NCI-H1930 (cell line): ENCODE measurements at regions not wholly inside any gene's neighbourhood (a gene's known extent, or its start where the extent isn't known, plus 50 kb on each side); places are given as distances from the start of the nearest gene placed in this dataset.
A peak's percentile ranks its signal among the peaks of the same experiment; 100 is the strongest.

Experiments
- DNase-seq, 2 experiments: peaks; one replicate each; lab custom pipeline; 2025; lab: John Stamatoyannopoulos, UW

DNA sequence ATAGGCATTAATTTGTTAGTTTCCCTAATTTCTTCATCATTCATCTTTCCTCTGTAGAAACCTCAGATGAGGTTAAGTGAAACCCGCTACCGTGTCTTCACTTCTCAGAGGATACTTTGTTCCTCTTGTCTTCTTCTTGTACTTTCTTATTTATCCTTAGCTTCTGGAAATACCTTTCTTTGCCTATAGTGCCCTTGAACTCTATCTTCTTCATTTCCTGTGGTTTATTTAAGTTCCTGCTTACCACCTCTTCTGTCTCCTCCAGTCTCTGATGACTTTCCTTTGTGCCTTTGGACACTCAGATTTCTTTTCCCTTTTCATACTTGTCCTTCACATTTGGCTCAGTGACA, 159.6 kb upstream of the LEF1 start:
- DNase-seq: no peak

GRCh38 chr4:108327642-108328382, 159.1 kb upstream of the LEF1 start:
- DNase-seq: no peak

DNA sequence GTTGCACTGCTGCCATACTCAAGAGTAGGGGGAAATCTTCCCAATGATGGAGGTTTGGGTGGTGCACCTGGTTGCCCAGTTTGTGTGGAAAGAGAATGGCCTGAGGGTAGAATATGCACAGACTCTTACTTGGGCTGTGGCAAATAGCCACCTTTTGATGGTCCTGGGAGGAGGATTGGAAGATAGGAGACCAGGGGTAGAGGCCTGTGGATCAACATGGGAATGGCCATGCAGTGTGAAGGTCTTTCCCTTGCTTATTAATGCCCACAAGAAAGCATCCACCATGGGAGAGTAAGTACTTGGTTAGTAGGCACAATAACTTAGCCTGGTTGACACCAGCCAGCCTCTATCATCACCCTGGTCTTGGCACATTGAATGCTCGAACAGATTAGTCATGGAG, 156.8 kb upstream of the LEF1 start:
- no peak for DNase-seq

GRCh38 chr4:108324450-108324849, 155.7 kb upstream of the LEF1 start:
- no peak for DNase-seq

- no peak for DNase-seq
Measured at GRCh38 chr4:108322497-108322896, 153.8 kb upstream of the LEF1 start.

DNA sequence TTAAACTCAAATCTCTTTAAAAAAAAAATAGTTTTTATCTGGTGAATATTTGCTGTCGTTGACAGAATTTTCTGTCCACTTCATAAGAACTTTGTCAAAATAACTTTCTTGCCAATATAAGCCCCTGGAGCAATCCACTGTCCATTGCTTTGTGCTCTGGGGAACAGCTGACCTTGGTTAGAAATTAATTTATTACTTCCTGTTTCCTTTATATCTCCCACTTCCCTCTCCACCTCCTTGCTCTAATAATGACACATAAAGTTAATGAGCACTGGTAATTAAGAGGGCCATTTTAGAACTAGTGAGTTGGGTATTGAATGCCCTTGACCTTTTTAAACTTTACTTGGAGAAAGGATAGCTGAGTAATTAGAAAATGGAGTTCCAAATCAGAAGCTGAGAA, 151.3 kb upstream of the LEF1 start:
- no peak for DNase-seq

- no peak for DNase-seq
Measured at GRCh38 chr4:108317377-108317776, 148.6 kb upstream of the LEF1 start.

DNA sequence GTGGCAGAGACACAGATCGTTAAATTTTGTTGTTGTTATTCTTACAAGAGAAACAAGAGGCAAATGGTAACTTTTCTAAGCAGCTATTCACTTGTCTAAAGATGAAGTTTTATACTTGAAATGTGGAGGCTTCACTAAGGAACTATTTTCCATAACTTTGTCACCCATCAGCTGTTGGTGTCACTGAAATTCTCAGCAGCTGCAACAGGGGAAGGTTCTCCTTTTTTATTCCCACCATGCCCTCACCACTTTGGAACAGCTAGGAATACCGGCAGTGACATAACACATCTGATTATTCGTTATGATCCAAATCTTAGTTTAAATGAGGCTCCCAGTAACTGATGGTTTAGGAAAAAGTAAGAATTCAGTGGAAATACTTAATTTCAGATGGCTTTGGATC, 147.0 kb upstream of the LEF1 start:
- no peak for DNase-seq

- no peak for DNase-seq
Measured at GRCh38 chr4:108314900-108315589, 146.3 kb upstream of the LEF1 start.

- DNase-seq: no peak
Measured at GRCh38 chr4:108313546-108314339, 145.0 kb upstream of the LEF1 start.

GRCh38 chr4:108311313-108311712, 142.6 kb upstream of the LEF1 start:
- no peak for DNase-seq

- no peak for DNase-seq
Measured at GRCh38 chr4:108303488-108304177, 134.9 kb upstream of the LEF1 start.

DNA sequence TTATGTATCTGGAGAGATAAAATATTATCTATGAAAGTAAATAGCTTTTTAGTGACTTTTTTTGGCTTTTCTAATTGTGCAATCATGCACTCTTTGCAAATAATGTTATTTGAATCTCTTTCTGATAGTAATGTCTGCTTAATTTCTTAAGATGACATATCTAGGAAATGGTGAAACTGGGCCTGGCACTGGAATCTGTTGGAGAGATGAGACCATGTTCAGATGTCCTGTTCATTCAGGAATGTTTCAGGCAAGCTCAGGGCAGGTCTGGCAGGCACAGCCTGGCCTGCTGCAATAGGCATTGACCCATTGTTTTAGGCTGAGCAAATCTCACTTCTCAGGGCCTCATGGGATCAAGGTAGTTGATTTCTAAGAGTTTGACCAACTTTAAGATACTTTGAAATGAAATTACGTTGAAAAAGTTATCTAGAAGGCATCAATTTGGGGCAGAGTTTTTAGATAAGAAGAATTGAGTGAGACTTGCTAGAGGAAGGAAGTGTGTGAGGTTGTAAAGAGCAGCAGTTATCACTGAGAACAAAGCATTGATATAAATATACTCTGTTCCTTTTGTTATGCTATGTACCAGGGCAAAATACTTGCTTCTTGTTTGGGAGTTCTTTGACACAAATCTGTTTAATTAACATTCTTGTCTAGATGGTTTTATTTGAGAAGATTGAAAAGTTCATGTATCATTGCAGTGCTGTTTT, 133.0 kb upstream of the LEF1 start:
- DNase-seq: no peak

DNA sequence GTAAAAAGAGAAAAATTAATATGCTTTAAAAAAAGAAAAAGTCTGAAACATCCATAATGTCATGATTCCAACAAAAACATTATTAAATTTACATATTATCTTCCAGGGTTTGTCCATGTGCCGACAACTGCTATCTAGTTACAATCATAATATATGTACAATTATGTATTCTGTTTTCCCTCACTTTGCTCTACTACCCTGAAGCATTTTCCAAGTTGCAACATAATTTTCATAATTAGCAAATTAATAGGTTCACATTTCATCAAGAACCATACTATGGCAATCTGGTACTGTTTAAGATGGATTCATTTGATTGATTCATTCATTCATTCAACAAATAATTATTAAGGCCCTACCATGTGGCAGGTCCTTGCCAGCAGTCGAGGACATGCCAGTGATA, 128.9 kb upstream of the LEF1 start:
- DNase-seq: no peak

DNA sequence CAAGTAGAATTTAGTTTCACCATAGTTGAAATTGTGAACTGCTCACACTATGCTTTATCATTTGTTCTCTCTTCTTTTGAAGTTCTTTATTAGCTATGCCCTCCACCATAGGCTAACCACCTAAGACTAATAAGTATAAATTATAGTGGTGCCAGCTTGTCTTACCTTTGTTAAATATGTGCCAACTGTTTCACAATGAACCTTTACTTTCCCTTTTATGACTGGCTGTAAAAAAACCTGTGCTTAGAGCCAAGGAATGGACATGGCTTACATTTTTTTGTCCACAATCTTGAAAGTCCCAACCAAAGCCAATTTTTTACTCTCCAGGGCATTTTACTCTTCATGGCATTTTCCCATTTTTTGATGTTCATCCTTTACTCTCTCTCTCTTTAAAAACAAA, 123.5 kb upstream of the LEF1 start:
- DNase-seq: no peak

- DNase-seq: no peak
Measured at GRCh38 chr4:108291137-108291536, 122.4 kb upstream of the LEF1 start.

GRCh38 chr4:108287834-108288413, 119.2 kb upstream of the LEF1 start:
- DNase-seq: no peak

- DNase-seq: no peak
Measured at GRCh38 chr4:108280072-108280471, 111.3 kb upstream of the LEF1 start.

DNA sequence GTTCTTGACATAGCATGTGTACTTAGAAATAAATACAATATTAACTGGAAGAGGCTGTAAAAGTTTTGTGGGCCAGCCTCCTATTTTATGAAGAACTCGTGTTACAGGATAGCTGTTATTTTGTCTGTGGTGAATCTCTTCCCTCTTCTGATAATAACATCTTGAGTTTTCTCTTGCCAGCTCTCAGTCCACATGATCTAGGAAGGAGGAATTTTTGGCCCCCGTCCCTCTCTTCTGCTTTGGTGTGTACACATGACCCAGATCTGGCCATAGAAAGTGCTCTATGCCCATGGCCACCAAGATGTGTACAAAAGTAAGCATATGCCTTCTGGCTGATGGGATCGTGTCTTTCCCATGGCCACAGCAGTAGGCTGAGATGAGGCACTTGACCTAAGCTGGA, 108.0 kb upstream of the LEF1 start:
- no peak for DNase-seq

- DNase-seq: no peak
Measured at GRCh38 chr4:108272986-108273385, 104.3 kb upstream of the LEF1 start.

DNA sequence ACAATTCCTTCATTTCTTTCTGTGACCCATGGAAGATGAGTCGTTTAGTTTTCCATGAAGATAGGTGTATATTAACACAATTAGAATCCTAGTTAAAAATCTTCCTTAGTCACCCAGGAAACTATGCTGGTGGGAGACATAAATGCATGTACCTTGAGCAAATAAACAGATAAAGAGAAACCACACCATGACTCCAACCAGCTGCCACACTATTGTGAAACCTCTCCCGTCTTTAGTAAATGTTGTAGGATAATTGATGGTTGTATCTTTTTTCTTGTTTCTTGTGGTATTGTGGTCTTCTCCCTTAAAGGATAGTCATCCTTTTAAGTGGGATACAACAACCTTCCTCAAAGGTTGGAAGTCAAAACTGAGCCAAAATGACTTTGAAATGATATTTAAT, 103.8 kb upstream of the LEF1 start:
- DNase-seq: no peak

GRCh38 chr4:108272046-108272445, 103.3 kb upstream of the LEF1 start:
- peak; percentile 13 to 30 for DNase-seq
